ENCODE measurements at regions not wholly inside any gene's neighbourhood (a gene's known extent, or its start where the extent isn't known, plus 50 kb on each side); places are given as distances from the start of the nearest gene placed in this dataset.

DNA sequence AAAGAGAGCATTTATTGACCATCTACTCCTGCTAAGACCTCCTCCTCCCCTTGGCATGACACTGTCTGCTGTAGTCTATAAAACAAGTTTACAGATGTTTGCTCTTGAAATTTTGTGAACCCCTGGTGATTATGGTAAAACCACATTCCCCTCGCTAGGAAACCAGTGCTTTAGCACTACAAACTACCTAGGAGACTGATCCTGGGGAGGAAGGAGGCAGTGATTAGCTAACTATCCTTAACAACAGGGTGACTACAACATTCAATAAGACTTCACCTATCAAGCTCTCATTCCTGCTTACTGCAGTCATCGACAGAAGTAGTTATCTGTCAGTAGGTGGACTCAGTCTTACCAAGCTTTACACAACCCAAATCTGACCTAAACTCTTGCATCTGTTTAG, 371.3 kb downstream of the TUSC7 start:
- DNase-seq, result no peak

DNA sequence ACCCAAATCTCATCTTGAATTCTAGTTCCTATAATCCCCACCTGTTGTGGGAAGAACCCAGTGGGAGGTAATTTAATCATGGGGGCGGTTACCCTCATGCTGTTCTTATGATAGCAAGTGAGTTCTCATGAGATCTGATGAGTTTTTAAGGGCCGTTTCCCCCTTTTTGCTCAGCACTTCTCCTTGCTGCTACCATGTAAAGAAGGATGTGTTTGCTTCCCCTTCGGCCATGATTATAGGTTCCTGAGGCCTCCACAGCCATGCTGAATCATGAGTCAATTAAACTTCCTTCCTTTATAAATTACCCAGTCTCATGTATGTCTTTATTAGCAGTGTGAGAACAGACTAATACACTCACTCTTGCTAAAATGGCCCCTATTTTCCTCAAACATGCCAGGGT, 374.7 kb downstream of the TUSC7 start:
- no peak for DNase-seq

DNA sequence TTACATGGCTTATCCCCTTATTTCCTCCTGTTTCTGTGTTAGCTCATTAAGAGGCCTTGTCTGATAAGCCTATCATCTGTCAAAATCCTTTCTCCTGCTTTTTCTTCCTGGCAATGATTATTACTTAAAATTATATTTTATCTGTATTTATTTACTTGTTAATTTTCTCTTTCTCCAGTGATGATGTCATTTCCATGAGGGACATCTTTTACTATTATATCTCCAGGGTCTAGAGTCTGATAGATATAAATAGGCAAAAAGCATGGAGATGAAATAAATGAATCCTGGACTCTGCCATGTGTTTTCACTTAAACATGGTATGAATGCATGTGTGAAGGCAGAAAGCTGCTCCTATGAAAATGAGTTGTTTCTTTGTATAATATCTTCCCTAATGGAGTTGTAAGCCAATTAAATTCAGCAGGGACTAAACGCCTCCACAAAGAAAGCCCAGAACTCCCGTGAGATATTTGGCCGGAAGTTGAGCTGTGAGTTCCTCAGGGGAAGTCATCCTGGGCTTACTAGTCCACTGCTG, 375.2 kb downstream of the TUSC7 start:
- DNase-seq, result no peak

DNA sequence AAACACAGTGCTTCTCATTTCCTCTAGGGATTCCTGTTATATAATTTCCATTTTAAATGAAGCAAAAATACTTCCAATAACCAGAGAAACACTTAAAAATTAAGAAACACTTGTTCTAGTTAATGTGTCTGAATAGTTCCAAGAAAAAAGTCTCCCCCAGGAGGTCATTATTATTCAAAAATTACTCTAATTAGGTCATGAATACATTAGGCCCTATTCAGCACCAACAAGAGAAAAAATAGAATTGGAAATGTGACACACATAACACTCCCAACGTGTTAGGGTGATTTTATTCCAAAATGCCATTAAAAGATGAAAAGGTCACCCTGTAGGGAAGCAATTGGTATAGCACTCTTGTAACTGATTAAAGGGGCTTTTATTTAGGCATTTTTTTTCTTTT, 382.1 kb downstream of the TUSC7 start:
- no peak for DNase-seq

DNA sequence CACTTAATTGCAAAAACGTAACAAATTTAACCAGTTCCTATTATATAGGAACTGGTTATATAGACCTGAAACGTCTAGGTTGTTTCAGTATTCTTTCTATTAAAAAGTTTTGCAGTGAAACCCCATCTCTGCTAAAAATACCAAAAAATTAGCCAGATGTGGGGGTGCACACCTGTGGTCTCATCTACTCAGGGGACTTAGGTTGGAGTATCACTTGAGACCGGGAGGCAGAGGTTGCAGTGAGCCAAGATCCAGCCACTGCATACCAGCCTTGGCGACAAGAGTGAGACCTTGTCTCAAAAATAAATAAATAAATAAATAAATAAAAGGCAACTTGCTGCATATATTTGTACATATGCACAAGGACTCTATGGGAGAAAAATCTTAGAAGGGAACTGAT, 387.0 kb downstream of the TUSC7 start:
- no peak for DNase-seq

DNA sequence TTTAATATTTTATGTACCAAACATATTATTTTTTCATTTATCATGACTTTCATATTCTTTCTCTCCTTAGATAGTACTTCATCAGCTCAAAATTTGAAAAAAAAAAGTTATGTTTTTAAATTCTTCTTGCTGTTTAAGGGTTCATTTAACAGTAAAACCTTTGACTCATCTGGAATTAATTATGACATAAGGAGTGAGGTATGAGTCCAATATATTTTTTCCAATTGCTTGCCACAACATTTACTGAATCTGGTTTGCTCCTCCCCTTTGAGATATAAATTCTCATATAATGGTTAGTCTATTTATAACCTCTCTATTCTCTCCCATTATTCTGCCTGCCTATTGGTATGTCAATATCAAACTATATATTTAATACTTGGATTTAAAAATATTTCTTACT, 387.8 kb downstream of the TUSC7 start:
- DNase-seq, result no peak

- no peak for DNase-seq
Observed at GRCh38 chr3:117101697-117102096, 392.1 kb downstream of the TUSC7 start.

DNA sequence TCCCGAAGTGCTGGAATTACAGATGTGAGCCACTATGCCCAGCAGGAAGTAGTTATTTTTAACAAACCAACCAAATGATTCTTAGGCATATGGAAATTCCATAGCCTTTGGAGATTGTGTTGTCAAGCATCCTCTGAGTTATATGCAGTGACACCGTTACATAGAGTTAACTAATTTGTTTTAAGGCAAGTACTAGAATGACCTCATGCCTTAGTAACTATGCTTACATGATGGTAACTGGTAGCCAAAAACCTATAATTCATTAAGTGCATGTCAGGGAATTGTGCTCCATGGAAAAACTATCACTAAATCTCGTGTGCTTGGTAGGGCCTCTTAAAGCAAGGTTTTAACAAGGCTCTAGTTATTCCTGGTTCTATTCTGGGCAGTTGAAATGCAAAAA, 392.8 kb downstream of the TUSC7 start:
- no peak for DNase-seq

- DNase-seq, result no peak
Observed at GRCh38 chr3:117103675-117104074, 394.1 kb downstream of the TUSC7 start.

GRCh38 chr3:117104381-117104780, 394.8 kb downstream of the TUSC7 start:
- DNase-seq, result no peak

- no peak for DNase-seq
Observed at GRCh38 chr3:117104792-117105191, 395.2 kb downstream of the TUSC7 start.

- no peak for DNase-seq
Observed at GRCh38 chr3:117105686-117106085, 396.1 kb downstream of the TUSC7 start.

DNA sequence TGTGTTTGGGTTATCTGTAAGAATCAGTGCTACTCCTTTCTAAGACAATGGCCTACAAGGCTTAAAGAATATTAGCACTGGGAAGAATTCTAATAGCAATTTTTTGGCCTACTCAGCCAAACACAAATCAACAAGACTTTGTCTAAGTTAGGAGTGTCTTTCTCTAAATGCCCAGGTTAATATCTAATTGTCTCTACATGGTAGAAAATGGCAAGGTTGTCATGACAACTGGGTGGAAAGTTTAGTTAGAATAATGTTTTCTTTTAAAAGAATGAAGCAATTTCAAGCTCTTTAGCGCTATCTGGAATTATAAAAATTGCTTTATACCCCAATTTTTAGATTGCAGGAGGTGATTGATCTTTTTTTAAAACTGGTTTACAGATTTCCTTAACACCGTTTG, 396.8 kb downstream of the TUSC7 start:
- DNase-seq, result no peak

GRCh38 chr3:117107946-117108345, 398.4 kb downstream of the TUSC7 start:
- no peak for DNase-seq

DNA sequence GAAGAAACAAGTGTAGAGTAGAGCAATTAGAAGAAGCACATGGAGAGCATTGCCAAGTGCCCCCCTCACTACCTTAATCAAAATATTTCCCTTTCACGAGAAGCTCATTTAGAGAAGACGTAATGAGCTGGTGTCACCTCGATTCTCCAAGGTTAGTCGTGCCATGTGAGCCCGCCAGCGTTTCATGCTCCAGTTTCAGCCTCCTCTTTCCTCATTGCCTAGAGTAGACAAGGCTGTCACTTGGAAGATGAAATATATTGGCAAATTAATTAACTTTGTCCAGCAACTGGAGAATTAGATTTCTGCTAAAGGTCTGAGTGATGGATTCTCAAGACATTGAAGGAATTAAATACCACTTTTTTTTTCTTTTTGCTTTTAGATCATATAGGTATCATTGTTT, 399.6 kb downstream of the TUSC7 start:
- no peak for DNase-seq

DNA sequence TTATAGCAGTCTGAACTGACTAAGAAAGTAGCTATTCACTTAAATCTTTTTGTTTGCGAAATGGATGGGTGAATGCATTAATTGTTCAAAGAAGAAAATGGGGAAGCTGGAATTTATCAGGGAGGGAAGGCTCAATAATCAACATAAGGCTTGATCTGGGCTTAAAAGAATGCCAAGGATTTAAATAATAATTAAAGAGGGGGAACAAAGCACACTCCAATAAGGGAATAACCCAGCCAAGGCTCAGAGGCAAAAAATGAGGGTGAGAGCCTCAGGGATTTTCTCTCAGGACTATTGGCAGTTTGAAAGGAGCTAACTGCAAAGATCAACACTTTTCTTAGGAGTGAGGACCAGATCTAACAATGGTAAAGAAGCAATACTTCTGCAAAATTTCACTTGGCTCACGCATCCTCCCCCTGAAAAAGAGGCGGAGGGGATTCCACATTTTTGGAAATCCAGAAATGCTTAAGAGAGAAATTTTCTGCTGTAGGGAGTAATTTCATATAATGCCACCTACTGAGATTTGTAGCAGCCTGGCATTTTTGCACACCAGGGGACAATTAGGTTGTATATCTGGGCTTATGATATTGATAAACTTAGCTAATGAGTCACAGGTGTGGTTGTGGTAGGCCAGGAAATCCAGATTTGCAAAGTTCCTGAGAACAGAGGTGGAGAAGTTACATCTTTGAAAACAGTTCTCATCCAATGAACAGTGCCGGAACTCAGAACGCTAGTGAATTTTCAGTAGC, 405.1 kb downstream of the TUSC7 start:
- DNase-seq, result no peak

DNA sequence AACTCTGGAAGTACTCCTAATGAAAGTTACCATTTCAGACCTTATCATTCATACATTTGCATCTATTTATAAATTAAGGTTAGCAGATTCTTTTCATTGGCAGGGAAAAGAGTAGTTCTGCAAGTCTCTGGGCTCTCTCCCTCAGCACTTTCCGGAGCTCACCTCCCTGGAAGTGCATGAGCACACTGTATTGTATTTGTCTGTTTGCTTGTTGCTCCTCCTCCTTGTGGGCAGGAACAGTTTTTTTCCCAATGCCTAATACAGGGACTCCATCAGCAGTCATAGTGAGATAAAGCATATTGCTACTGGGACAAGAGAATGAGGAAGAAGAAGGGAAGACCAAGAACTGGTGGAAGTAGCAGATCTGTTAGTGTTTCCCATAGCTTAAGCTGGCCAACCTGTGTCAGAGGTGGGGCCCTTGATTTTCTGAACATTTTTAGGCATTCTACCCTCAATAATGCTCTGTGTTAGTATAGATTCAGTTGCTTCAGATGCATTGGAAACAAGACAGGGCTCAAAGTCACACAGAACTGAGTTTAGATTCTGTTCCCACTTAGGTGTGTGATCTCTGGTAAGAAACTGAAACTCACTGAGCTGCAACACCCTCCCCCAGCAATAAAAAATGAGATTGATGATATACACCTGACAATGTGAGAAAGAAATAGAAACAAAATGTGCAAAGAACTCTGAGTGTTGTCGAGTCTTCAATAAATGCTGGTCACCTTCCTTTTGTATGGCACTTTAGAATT, 407.8 kb downstream of the TUSC7 start:
- no peak for DNase-seq

GRCh38 chr3:117118604-117119003, 409.0 kb downstream of the TUSC7 start:
- DNase-seq, result no peak

DNA sequence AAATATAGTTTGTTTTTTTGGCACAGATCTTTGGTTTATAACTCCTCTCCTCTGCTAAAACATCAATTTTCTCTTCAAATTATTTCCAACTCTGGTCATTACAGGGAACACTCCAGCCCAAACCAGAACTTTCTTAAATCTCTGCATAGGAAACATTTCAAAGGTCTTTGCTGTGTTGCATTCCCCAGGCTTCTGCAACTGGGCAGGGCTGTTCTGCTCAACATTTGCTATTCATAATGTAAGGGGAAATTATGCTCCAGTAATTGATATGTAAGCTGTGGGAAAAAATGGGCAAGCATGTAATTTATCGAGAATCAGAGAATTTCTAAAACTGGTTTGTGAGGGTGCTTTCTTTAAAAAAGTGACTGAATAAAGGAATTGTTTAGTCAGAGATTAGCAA, 410.4 kb downstream of the TUSC7 start:
- DNase-seq, result no peak

DNA sequence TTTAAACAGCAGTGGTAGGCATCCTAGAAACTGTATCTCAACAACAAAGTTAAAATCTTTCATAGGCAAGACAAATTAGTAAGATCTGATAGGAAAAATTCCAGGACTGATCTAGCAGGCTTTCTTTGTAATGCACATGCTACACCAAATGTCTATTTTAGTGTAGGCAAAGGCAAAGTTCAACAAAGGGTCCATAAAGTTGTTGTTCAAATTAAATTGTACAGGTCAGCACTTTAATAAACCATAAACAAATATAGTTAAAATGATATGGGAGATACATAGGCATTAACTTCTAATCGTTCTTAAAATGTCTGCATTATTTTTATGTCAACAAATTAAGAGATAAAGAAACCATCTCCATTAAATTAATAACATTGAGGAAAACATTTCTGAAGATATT, 413.0 kb downstream of the TUSC7 start:
- no peak for DNase-seq

DNA sequence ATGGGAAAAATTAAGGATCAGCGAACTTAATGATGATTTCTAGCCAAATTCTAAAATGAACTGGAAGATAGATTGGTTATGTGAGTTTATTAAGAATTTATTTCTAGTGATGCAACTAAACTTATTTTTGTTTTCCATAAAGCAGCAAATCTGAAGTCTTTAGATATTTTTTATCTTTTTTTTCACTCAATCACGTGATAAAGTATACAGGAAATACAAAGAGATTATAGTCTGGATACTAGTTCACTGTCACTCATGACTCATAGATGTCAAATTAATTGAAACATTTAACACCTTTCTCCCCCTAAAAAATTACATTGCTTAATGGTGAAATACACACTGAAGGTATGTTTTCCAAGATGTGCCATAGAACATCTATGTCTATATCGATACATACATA, 416.9 kb downstream of the TUSC7 start:
- DNase-seq, result no peak

GRCh38 chr3:117126946-117127546, 417.5 kb downstream of the TUSC7 start:
- DNase-seq, result no peak

DNA sequence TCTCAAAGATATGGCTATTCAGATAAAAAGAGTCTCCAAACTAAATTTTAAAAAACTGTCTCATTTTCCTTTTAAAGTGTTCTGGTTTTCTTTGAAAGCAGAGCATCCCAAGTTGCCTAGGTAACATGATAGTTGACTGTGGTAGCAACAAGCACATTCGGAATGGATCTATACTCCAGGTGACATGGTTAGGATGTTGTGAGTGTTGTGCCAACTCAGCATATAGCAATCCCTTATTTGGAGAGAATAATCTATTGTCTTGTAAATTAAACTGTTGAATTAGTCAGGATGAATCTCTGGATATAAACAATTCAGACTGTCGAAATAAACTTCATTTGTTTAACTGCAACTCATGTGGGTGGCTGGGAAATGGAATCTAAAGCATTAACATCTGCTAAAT, 418.6 kb downstream of the TUSC7 start:
- DNase-seq, result no peak

DNA sequence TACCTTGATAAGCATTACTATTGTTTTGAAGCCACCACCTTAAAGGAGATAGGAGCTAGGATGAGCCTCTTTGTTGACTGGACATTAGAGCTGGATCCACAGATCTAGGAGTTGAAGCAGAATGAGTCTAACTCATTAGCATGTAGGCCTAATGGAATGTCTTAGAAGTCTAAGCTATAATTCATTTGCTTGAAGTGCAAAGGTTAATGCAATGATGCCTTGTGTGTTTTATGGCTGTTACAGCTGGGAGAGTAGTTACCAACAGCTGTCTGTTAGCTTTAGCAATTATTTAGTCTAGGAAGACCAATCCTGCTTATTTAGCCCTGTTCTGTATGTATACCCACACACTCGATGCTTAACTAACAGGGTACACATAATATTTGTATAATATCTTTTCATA, 419.3 kb downstream of the TUSC7 start:
- DNase-seq, result no peak

Data from occipital lobe (tissue), 1 donor.